ENCODE measurements at regions not wholly inside any gene's neighbourhood (a gene's known extent, or its start where the extent isn't known, plus 50 kb on each side); places are given as distances from the start of the nearest gene placed in this dataset.
"Not testable (repeated sequence)": the region's sequence is repeated elsewhere in the genome, so short reads cannot be mapped to it uniquely, and the experiment has no call there.

DNA sequence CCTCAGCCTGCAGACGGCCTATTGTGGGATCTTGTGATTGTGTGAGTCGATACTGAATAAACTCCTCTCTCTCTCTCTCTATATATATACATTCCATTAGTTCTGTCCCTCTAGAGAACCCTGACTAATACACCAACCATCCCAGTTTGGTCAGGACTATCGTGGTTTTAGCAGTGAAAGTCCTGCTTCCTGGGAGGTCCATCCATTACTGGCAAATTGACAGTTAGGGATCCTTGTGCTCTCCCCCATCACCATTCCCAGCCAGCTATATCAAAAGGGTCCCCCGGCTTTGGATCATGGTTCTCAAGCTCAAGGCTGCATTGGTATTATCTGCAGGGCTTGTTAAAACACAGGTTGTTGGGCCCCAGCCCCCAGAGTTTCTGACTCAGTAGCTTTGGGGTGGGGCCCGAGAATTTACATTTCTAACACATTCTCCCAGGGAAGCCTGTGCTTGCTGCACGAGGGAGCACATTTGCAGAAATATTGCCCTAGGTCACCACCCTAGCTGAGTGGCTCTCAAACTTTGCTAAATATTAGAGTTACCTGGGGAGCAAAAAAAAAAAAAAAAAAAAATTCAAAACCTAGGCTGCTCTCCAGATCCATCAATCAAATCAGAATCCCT is 899.1 kb upstream of the AUTS2 start:
- H3K27ac ChIP-seq: peak overlapping the region; percentile 79
- peak; percentile 72 for DNase-seq
- TF ChIP-seq, protein P1, sequence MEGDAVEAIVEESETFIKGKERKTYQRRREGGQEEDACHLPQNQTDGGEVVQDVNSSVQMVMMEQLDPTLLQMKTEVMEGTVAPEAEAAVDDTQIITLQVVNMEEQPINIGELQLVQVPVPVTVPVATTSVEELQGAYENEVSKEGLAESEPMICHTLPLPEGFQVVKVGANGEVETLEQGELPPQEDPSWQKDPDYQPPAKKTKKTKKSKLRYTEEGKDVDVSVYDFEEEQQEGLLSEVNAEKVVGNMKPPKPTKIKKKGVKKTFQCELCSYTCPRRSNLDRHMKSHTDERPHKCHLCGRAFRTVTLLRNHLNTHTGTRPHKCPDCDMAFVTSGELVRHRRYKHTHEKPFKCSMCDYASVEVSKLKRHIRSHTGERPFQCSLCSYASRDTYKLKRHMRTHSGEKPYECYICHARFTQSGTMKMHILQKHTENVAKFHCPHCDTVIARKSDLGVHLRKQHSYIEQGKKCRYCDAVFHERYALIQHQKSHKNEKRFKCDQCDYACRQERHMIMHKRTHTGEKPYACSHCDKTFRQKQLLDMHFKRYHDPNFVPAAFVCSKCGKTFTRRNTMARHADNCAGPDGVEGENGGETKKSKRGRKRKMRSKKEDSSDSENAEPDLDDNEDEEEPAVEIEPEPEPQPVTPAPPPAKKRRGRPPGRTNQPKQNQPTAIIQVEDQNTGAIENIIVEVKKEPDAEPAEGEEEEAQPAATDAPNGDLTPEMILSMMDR (IDR thresholded peaks at IDR 0.05; ENCODE audit: low read depth, low read length, missing control alignments): no peak
- no peaks in the 10 kb centered on the region for H3K36me3 ChIP-seq (replicated peaks)
- H3K4me3 ChIP-seq (ENCODE audit: low read depth, low read length): no peak overlapping the region
- in situ Hi-C loops (cut with HindIII; ENCODE audit: low pct_ligation_motif_present, low sequenced_read_pairs): no loop called here
- H3K27me3 ChIP-seq (replicated peaks): no peaks in the 10 kb centered on the region

DNA sequence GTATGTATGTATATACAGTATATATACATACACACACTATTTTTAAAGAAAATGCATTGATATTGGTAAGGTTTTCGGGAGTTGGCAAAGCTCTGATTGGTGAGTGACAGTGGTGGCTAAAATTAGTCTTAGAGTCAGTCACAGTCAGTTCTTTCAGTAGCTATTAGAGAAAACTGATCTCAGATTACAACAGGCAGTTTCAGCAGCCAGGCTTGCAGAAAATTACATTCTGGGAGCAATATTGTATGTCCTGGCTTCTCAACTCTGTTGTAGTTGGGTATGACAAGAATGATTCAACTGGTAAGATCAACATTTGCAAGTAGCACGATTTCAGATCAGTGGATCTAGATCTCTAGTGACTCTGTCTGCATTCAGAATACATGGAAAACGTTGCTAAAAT is 897.9 kb upstream of the AUTS2 start:
- peak; percentile 25 for DNase-seq
- TF ChIP-seq, protein P1 (IDR thresholded peaks at IDR 0.05; ENCODE audit: low read depth, low read length, missing control alignments): no peak
- Histone ChIP-seq H3K4me3 (ENCODE audit: low read depth, low read length) (no peak overlapping the region), H3K27ac (no peak overlapping the region), H3K27me3 (replicated peaks) (no peaks in the 10 kb centered on the region), H3K36me3 (replicated peaks) (no peaks in the 10 kb centered on the region)
- in situ Hi-C loops (cut with HindIII; ENCODE audit: low pct_ligation_motif_present, low sequenced_read_pairs): no loop called here

DNA sequence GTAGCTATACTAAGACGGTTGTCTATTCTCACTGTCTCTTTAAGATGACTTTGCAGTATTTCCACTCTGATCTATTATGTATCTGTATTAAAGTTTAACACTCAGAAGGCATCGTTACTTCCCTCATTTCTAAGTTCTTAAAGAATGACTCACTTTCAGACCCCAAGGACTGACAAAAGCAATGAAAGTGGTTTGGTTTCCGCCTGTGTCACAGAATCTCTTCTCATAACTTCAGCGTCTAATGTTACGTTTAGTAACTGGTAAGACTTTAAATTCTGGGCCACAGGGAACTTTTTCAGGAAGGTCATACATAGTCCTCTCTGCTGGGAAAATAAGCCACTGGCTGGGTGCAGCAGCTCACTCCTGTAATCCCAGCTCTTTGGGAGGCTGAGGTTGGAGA is 892.0 kb upstream of the AUTS2 start:
- H3K27me3 ChIP-seq (replicated peaks): no peaks in the 10 kb centered on the region
- H3K27ac ChIP-seq: peak overlapping the region; percentile 77
- in situ Hi-C loops (cut with HindIII; ENCODE audit: low pct_ligation_motif_present, low sequenced_read_pairs): no loop called here
- H3K36me3 ChIP-seq (replicated peaks): no peaks in the 10 kb centered on the region
- DNase-seq: peak; percentile 67
- TF ChIP-seq, protein P1 (IDR thresholded peaks at IDR 0.05; ENCODE audit: low read depth, low read length, missing control alignments): no peak
- H3K4me3 ChIP-seq (ENCODE audit: low read depth, low read length): no peak overlapping the region

DNA sequence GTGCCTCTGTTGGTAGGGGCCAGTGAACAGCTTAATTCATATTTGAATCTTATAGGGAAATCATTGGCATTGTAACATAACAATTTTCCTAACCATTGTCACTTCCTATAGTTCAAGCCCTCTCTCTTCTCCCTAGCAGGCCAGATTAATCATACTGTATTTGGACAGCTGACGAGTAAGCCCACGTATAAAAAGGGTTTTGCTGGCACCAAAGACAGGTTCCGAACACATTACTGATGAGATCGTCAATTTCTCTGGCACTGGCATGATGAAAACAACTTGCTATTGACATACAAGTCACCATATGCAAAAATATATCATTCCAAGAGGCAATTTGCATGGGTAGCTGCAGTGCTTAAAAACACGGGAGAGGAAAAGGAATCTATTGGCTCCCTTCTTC is 891.1 kb upstream of the AUTS2 start:
- no peak for DNase-seq
- Histone ChIP-seq H3K36me3 (replicated peaks) (no peaks in the 10 kb centered on the region), H3K27me3 (replicated peaks) (no peaks in the 10 kb centered on the region), H3K27ac (no peak overlapping the region), H3K4me3 (ENCODE audit: low read depth, low read length) (no peak overlapping the region)
- TF ChIP-seq, protein P1 (IDR thresholded peaks at IDR 0.05; ENCODE audit: low read depth, low read length, missing control alignments): no peak
- in situ Hi-C loops (cut with HindIII; ENCODE audit: low pct_ligation_motif_present, low sequenced_read_pairs): no loop called here

DNA sequence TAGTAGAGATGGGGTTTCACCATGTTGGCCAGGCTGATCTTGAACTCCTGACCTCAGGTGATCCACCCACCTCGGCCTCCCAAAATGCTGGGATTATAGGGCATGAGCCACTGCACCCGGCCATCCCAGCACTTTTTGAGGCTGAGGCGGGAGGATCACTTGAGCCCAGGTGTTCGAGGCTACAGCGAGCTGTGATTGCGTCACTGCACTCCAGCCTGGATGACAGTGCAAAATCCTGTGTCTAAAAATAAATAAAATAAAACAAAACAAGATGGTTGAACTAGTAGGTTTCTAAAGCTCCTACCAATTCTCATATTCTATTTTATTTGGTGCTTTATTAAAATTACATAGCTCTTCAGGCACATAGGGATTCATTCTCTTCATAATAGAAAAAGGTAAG is 890.3 kb upstream of the AUTS2 start:
- Histone ChIP-seq H3K4me3 (ENCODE audit: low read depth, low read length) (no peak overlapping the region), H3K27ac (no peak overlapping the region), H3K36me3 (replicated peaks) (no peaks in the 10 kb centered on the region), H3K27me3 (replicated peaks) (no peaks in the 10 kb centered on the region)
- TF ChIP-seq, protein P1 (IDR thresholded peaks at IDR 0.05; ENCODE audit: low read depth, low read length, missing control alignments): no peak
- in situ Hi-C loops (cut with HindIII; ENCODE audit: low pct_ligation_motif_present, low sequenced_read_pairs): no loop called here
- DNase-seq: no peak

DNA sequence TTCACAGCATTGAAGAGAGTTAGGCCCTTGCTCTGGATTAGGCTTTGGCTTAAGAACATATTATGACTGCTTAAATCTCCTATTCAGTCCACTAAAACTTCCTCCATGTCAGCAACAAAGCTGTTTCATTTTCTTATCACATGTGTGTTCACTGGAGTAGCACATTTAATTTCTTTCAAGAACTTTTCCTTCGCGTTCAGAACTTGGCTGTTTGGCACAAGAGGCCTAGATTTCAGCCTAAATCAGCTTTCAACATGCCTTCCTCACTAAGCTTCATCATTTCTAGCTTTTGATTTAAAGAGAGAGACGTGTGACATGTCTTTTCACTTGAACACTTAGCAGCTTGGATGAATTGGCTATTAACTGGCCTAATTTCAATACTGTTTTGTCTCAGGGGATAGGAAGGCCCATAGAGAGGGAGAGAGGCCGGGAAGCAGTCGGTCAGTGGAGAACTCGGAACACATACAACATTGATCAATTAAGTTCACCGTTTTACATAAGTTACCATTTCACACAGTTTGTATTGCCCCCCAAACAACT is 885.2 kb upstream of the AUTS2 start:
- Histone ChIP-seq H3K27me3 (replicated peaks) (no peaks in the 10 kb centered on the region), H3K4me3 (ENCODE audit: low read depth, low read length) (no peak overlapping the region), H3K36me3 (replicated peaks) (no peaks in the 10 kb centered on the region), H3K27ac (no peak overlapping the region)
- TF ChIP-seq, protein P1 (IDR thresholded peaks at IDR 0.05; ENCODE audit: low read depth, low read length, missing control alignments): no peak
- DNase-seq: no peak
- in situ Hi-C loops (cut with HindIII; ENCODE audit: low pct_ligation_motif_present, low sequenced_read_pairs): no loop called here

DNA sequence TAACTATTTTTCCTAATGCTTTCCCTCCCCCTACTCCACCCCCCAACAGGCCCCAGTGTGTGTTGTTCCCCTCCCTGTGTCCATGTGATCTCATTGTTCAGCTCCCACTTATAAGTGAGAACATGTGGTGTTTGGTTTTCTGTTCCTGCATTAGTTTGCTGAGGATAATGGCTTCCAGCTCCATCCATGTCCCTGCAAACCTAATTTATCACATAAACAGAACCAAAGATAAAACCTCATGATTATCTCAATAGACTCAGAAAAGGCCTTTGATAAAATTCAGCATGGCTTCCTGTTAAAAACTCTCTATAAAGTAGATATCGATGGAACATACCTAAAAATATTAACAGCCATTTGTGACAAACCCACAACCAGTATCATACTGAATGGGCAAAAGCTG is 884.1 kb upstream of the AUTS2 start:
- H3K27me3 ChIP-seq (replicated peaks); H3K27ac ChIP-seq; H3K36me3 ChIP-seq (replicated peaks); H3K4me3 ChIP-seq (ENCODE audit: low read depth, low read length); in situ Hi-C loops (cut with HindIII; ENCODE audit: low pct_ligation_motif_present, low sequenced_read_pairs); DNase-seq: not testable (repeated sequence)
